ENCODE measurements at regions not wholly inside any gene's neighbourhood (a gene's known extent, or its start where the extent isn't known, plus 50 kb on each side); places are given as distances from the start of the nearest gene placed in this dataset.
"Not testable (repeated sequence)": the region's sequence is repeated elsewhere in the genome, so short reads cannot be mapped to it uniquely, and the experiment has no call there.

- not testable (repeated sequence) for TF ChIP-seq CTCF, POLR2A (IDR thresholded peaks at IDR 0.05)
These were observed 361.9 kb upstream of the API5 start for GRCh38 chr11:42949738-42950376.

All from uterus (tissue), 2 donors.